ENCODE measurements at regions not wholly inside any gene's neighbourhood (a gene's known extent, or its start where the extent isn't known, plus 50 kb on each side); places are given as distances from the start of the nearest gene placed in this dataset.

DNA sequence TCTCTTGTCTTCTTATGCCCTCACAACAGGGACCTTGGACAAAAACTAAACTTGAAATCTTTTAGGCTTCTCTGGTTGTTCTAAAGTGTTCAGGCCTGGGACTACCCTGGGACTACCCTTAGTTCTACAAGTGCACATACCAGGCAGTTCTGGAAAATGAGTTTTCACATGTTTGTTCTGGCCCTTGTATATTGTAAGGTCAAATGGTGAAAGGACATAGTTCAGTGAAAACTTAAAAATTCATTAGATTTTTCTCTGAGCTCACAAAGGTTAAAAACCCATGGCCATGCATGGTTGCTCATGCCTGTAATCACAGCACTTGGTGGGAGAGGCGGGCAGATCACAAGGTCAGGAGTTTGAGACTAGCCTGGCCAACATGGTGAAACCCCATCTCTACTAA is 875.5 kb upstream of the FAM98A start:
- TF ChIP-seq, protein P1, sequence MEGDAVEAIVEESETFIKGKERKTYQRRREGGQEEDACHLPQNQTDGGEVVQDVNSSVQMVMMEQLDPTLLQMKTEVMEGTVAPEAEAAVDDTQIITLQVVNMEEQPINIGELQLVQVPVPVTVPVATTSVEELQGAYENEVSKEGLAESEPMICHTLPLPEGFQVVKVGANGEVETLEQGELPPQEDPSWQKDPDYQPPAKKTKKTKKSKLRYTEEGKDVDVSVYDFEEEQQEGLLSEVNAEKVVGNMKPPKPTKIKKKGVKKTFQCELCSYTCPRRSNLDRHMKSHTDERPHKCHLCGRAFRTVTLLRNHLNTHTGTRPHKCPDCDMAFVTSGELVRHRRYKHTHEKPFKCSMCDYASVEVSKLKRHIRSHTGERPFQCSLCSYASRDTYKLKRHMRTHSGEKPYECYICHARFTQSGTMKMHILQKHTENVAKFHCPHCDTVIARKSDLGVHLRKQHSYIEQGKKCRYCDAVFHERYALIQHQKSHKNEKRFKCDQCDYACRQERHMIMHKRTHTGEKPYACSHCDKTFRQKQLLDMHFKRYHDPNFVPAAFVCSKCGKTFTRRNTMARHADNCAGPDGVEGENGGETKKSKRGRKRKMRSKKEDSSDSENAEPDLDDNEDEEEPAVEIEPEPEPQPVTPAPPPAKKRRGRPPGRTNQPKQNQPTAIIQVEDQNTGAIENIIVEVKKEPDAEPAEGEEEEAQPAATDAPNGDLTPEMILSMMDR (conservative IDR thresholded peaks at IDR 0.05; ENCODE audit: low read depth, low read length): no peak
- no peak for TF ChIP-seq EZH2 (IDR thresholded peaks at IDR 0.05; ENCODE audit: low read length, unreplicated experiment)
